ENCODE measurements at regions not wholly inside any gene's neighbourhood (a gene's known extent, or its start where the extent isn't known, plus 50 kb on each side); places are given as distances from the start of the nearest gene placed in this dataset.
A peak's percentile ranks its signal among the peaks of the same experiment; 100 is the strongest.
"Not testable (repeated sequence)": the region's sequence is repeated elsewhere in the genome, so short reads cannot be mapped to it uniquely, and the experiment has no call there.

DNA sequence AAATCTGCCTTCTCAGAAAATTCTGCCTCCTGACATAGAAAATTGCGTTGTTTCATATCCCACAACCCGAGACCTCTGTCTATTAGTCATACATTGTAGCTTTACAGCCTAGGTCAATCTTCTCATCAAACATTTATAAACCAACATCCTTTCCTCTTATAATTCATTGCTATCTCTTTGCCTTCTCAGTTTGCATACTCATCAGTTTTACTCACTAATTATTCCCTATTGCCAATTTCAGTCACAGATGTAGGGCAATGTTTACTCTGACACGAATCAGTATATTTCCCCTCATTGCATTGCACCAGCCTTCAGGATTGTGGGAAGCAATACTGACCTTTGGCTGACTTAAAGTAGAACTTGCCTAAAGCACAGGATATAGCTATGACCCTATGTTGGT lies 247.2 kb downstream of the CEMIP2 start:
- no peak for DNase-seq (ENCODE audit: low read depth, low spot score)
- in situ Hi-C loops (cut with HindIII; ENCODE audit: low pct_unique_long_range_greater_than_20kb, low sequenced_read_pairs): no loop called here

DNA sequence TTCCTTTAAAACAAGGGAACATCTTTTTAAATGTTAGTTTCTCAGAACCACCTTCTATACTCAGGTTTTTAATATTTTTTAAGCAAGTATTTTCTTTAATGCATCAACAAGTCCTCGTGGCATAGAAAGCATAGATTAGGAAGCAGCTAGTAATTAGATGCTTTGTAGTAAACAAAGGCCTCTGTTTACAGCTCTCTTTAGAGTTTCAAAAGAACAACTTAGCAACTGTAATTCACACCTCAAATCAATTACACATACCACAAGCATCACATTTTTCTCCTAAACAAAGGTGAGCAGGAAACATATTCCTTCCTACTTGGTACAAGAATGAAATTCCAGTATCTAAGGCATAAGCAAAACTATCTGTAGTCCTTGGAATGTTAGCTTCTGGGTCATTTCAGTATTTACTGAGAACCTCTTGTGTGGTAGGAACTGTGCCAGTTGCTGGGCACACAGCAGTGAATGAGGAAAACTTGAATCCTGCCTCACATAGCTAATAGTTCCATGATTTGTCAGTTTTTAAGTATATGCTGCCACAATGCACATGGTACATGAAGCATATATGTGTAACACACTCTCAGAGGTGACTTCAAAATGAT lies 249.1 kb downstream of the CEMIP2 start:
- in situ Hi-C loops (cut with HindIII; ENCODE audit: low pct_unique_long_range_greater_than_20kb, low sequenced_read_pairs): no loop called here
- no peak for DNase-seq (ENCODE audit: low read depth, low spot score)

- in situ Hi-C loops (cut with HindIII; ENCODE audit: low pct_unique_long_range_greater_than_20kb, low sequenced_read_pairs): no loop called here
- no peak for DNase-seq (ENCODE audit: low read depth, low spot score)
These were observed 250.1 kb downstream of the CEMIP2 start for GRCh38 chr9:71518045-71518827.

- DNase-seq (ENCODE audit: low read depth, low spot score): no peak
- in situ Hi-C loops (cut with HindIII; ENCODE audit: low pct_unique_long_range_greater_than_20kb, low sequenced_read_pairs): no loop called here
These were observed 252.7 kb downstream of the CEMIP2 start for GRCh38 chr9:71515626-71516025.

- in situ Hi-C loops (cut with HindIII; ENCODE audit: low pct_unique_long_range_greater_than_20kb, low sequenced_read_pairs): no loop called here
These were observed 253.2 kb downstream of the CEMIP2 start for GRCh38 chr9:71515107-71515506.

GRCh38 chr9:71514344-71514975 lies 253.9 kb downstream of the CEMIP2 start:
- in situ Hi-C loops (cut with HindIII; ENCODE audit: low pct_unique_long_range_greater_than_20kb, low sequenced_read_pairs): no loop called here
- no peak for DNase-seq (ENCODE audit: low read depth, low spot score)

More at GRCh38 chr9:71515107-71515506, 253.2 kb downstream of the CEMIP2 start:
- no peak for DNase-seq (ENCODE audit: low read depth, low spot score)

GRCh38 chr9:71509054-71509453 lies 259.3 kb downstream of the CEMIP2 start:
- DNase-seq (ENCODE audit: low read depth, low spot score): no peak
- in situ Hi-C loops (cut with HindIII; ENCODE audit: low pct_unique_long_range_greater_than_20kb, low sequenced_read_pairs): no loop called here

DNA sequence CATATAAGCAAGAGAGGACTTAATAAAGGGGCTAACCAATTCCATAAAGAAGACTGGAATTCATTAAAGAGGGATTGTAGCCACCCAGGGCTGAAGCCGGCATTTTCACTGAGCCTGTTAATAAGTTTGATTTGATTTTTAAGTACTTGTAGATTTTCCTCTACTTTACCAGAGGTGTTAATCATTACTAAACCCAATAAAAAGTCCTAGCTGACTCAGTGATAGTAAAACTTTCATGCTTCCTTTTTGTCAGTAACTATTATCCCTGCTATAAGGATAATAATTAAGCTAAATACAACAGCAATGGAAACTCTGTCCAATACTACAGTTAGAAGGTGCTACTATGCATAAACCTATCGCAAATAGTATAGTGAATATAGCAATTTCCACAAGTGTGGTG lies 260.2 kb downstream of the CEMIP2 start:
- in situ Hi-C loops (cut with HindIII; ENCODE audit: low pct_unique_long_range_greater_than_20kb, low sequenced_read_pairs); DNase-seq (ENCODE audit: low read depth, low spot score): not testable (repeated sequence)

DNA sequence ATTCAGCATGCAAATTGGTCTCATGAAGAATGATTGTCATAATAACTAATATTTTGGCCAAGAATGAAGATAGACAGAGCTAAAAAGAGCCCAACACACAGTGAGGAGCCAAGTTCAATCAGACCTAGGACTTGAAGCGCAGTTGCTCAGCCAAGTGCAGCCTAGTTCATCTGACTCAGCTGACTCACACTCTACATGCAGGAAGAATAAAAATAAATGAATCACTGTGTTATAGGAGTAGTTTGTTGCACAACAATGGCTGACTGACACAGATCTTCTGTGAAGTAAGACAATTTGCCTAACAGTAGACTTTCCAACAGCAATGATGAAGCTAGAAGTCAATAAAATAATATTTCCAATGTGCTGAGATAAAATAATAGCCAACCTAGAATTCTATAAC lies 261.5 kb downstream of the CEMIP2 start:
- in situ Hi-C loops (cut with HindIII; ENCODE audit: low pct_unique_long_range_greater_than_20kb, low sequenced_read_pairs): no loop called here

GRCh38 chr9:71504636-71505035 lies 263.7 kb downstream of the CEMIP2 start:
- in situ Hi-C loops (cut with HindIII; ENCODE audit: low pct_unique_long_range_greater_than_20kb, low sequenced_read_pairs): no loop called here
- DNase-seq (ENCODE audit: low read depth, low spot score): no peak

More for the DNA sequence above, 261.5 kb downstream of the CEMIP2 start:
- DNase-seq (ENCODE audit: low read depth, low spot score): peak; percentile 34

DNA sequence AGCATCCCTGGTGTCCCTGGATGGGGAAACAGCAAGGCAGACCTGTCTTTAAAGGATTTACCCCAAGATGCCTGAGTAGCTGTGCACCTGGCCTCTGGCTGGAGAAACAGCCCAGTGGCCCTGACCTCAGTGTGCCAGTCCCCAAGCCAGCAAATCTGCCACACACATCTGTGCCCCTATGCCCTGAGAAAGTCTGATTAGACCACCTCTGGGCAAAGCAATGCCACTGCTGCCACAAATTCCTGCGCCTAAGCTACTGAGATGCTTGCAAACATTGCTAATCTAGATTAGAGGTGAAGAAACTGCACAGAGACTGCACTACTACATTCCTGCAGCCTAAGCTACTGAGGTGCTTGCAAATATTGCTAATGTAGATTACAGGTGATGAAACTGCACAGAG lies 269.6 kb downstream of the CEMIP2 start:
- DNase-seq (ENCODE audit: low read depth, low spot score): no peak
- in situ Hi-C loops (cut with HindIII; ENCODE audit: low pct_unique_long_range_greater_than_20kb, low sequenced_read_pairs): no loop called here

DNA sequence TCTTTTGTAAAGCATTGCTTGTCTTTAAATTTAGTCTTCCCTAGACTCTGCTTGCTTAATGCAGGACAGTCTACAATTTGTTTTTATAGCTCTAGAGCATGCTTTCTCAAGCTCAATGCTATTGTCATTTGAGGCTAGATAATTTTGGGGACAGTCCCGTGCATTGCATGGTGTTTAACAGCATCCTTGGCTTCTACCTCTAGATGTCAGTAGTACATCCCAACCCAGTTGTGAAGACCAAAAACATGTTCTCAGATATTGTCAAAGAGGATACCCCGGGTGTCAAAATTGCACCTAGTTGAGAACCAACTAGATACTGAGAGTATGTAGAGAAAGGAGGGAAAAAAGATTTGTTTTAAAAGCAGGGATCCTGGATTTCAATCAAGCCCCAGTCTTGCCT lies 277.5 kb downstream of the CEMIP2 start:
- in situ Hi-C loops (cut with HindIII; ENCODE audit: low pct_unique_long_range_greater_than_20kb, low sequenced_read_pairs): no loop called here

DNA sequence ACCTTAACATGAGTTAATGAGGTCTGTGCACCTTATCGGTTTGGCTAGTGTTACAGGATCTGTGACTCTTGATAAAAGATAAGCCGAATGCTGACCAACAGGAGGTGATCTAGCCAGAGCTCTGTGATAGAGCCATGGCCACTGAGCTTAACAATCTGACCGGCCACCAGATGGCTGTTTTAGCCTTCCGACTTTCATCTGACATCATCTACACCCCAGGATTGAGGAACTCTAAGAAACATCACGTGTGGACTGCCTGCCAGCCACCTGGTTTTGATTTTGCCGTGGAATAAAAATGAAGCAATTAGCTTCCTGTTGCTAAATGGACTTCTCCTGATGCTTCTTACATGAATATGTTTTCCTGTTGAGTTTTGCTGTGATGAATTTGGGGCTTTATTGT lies 281.3 kb downstream of the CEMIP2 start:
- peak; percentile 10 for DNase-seq (ENCODE audit: low read depth, low spot score)
- in situ Hi-C loops (cut with HindIII; ENCODE audit: low pct_unique_long_range_greater_than_20kb, low sequenced_read_pairs): no loop called here

More for the DNA sequence above, 277.5 kb downstream of the CEMIP2 start:
- peak; percentile 48 for DNase-seq (ENCODE audit: low read depth, low spot score)

DNA sequence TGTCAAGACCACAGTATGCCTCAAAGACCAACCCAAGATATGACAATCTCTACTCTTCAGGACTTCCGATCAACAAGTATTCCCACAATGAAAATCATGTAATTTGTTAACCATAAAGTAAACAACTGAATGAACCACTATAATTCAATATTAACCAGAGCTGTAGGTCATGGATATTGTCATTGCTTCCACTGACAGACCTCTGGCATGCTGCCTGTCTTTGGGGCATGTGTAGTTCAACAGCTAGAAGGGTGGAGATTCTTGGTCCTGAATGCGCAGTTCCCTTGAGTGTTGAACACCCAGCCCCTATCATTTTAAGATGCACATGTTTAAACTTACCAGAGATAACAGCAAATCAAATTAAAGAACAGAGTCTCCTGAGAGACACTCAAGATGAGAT lies 283.0 kb downstream of the CEMIP2 start:
- in situ Hi-C loops (cut with HindIII; ENCODE audit: low pct_unique_long_range_greater_than_20kb, low sequenced_read_pairs): no loop called here
- DNase-seq (ENCODE audit: low read depth, low spot score): no peak

GRCh38 chr9:71483436-71483835 lies 284.9 kb downstream of the CEMIP2 start:
- DNase-seq (ENCODE audit: low read depth, low spot score): no peak
- in situ Hi-C loops (cut with HindIII; ENCODE audit: low pct_unique_long_range_greater_than_20kb, low sequenced_read_pairs): no loop called here

DNA sequence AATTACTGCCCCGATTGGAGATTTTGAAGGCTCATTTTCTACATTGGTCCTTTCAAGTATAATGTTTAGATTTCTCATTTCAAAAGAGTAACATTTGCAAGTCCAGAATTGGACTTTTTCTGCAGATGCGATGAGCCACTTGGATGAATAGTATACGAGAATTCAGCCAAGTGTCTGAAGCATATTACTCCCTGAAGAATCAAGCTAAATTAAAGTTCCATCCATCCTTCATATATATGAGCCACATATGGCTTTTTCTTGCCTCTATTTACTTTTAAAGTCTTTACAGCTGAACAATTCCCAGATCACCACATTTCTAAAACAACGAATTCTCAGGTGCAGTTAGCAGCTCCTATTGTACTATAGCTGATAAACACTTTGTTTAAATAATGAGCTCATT lies 288.7 kb downstream of the CEMIP2 start:
- no peak for DNase-seq (ENCODE audit: low read depth, low spot score)
- in situ Hi-C loops (cut with HindIII; ENCODE audit: low pct_unique_long_range_greater_than_20kb, low sequenced_read_pairs): no loop called here

GRCh38 chr9:71472400-71472799 lies 295.9 kb downstream of the CEMIP2 start:
- DNase-seq (ENCODE audit: low read depth, low spot score): no peak
- in situ Hi-C loops (cut with HindIII; ENCODE audit: low pct_unique_long_range_greater_than_20kb, low sequenced_read_pairs): loop anchor here (25.0 kb wide), 1 partner anchor 110 kb away; no protein-coding TSS in a partner anchor

GRCh38 chr9:71465392-71465791 lies 302.9 kb downstream of the CEMIP2 start:
- no peak for DNase-seq (ENCODE audit: low read depth, low spot score)
- in situ Hi-C loops (cut with HindIII; ENCODE audit: low pct_unique_long_range_greater_than_20kb, low sequenced_read_pairs): loop anchor here (25.0 kb wide), 1 partner anchor 103 kb away; no protein-coding TSS in a partner anchor

DNA sequence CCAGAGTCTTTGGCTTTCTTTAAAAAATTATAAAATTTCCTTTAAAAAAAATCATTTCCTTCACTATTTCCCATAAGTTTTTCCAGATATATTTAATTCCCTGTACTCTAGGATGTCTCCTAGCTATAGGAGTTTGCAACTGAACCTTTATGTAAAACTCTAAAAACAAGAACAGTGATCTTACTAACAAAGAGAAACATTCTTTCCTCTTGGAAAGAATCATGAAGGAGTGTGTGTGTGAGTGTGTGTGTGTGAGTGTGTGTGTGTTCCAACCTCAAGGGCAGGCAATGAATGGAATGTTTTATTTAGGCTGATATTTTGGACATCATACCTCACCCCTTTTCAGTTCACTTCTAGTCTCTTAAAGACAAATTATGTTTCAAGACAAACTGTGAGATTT lies 309.2 kb downstream of the CEMIP2 start:
- in situ Hi-C loops (cut with HindIII; ENCODE audit: low pct_unique_long_range_greater_than_20kb, low sequenced_read_pairs): loop anchor here (25.0 kb wide), 1 partner anchor 97 kb away; no protein-coding TSS in a partner anchor
- peak; percentile 47 for DNase-seq (ENCODE audit: low read depth, low spot score)

Measured in SK-MEL-5 (cell line).